Stimulated activated CD4-positive, alpha-beta T cell treated with anti-CD3 and anti-CD28 coated beads, Interleukin-12 subunit alpha, Interleukin-12 subunit beta, amount 100 ng/mL, for 48 hours (primary cell): ENCODE measurements at regions not wholly inside any gene's neighbourhood (a gene's known extent, or its start where the extent isn't known, plus 50 kb on each side); places are given as distances from the start of the nearest gene placed in this dataset.

ENCODE experiments used
- DNase-seq, 3 donors: peaks; one replicate each; pipeline ENCODE4 v3.0.0-alpha.2; 2020; ENCODE audit warnings: low read depth in 2 of 3, low spot score in 1 of 3

- no peak for DNase-seq
Measured at GRCh38 chr2:238632181-238633060, 205.7 kb downstream of the ASB1 start.

- no peak for DNase-seq
Measured at GRCh38 chr2:238633426-238634328, 206.9 kb downstream of the ASB1 start.

DNA sequence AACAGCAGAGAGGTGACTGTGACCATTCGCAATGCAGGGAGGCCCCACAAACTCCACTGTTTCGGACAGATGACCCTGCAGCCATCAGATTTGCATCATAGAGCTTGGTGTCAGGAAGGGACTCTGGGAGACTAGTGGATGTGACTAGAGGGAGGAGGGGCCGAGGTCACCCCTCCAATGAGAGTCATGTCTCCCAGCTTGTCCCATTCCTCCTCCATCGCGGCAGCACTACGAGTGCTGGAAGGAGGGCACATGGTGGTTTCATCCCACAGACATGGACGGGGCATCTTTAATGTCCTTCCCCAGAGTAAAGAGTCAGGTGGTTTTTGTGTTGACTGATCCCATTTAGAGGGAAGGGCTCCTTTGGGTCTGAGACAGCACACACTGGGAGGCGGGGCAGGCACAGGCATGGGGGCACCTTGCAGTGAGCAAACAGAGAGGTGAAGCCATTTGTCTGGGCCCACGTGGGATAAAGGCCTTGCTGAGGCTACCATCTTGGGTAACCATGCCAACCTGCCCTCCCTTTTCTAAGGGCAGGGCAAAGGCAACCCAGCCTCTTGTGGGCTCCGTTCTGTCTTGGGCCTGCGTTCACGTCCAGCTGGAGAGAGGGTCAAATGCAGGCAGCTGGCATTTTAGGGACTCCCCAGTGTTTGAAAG is 208.1 kb downstream of the ASB1 start:
- no peak for DNase-seq

DNA sequence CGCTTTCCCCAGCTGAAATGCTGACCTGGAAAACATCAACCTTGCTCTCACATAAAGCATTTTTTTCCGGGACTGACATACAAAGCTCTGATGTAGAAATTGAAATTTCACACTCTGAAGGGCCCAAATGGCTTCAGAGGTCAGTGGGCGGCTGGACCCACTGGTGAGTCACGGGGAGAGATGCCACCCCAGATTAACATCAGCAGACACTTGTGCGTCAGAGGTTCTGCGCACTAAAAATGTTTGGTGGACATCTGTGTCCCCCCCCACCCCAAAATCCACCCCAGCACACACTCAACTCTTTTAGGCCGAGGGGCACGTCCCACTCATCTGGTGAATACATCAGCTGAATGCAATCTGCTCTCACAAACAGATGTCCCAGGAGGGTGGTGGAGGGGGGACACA is 208.9 kb downstream of the ASB1 start:
- DNase-seq, result no peak

DNA sequence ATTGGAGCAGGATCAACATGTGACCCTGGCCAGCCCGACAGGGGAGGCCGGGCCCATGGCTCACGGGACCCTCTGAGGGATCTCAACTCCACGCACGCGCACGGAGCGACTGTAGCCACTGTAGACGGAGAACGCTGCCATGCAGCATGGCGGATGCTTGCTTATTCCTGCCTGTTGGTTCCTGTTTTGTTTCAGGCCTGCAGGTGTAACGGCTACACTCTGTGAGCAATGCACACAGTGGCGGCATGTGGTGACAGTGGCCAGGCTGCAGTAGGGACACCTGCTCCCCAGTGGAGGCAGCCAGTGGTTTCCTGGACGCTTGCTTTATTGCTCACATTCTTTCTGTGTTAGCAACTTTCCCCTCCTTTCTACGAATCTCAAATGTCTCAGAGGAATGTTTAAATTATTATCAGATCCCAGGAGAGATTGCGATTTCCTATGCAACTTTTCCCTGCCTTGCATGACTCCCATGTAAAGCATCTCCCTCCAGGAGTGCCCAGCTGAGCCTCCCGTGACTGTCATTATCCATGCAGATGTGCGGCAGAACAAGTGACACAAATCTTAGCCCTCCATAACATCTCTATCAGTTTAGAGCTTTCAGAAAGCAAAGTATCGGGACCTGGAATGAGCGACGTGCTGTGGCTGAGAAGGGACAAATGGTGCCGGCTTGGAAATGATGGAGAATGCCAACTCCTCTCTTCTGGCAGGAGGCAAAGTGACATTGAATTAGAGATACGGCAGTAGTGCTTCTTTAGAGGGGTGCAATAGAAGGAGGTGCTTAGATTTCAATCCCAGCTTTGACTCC is 209.7 kb downstream of the ASB1 start:
- DNase-seq, result no peak

DNA sequence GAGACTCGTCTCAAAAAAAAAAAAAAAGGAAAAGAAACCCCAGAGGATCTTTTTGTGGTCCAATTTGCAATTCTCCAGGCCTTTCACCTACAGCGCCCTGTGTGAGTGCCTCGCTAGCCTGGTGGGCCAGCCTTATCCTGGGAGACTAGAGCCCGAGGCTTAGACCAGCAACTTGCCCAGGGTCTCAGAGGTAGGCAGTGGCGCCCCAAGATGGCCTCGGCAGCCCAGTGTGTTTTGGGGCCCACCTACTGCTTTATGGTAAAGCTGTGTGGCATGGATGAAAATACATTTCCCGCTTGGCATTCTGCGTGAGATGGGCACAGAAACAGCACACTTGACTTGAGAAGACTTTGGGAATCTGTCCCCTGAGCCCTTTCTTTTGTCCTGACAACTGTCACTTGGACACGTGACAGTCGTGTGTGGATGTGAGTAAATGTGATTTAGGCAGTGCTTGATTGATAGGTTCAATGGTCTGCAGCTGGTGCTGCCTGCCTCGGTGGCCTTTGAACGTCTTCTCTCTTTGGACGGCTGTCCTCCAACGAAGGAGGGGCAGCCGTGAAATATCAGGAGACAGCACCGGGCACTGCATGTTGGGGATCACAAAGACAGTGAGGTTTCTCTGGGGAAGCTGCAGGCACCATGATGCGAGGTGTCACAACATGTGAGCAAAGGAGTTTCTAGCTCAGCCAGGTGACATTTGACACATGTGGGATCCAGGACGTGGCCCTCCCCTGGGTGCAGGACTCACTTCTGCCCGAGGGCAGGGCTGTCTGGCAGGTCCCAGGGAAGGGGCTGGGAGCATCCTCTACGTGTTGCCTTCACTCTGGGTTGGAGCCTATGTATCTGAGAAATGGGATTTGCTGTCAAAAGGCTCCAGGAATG is 209.5 kb upstream of the TWIST2 start:
- DNase-seq, result no peak

DNA sequence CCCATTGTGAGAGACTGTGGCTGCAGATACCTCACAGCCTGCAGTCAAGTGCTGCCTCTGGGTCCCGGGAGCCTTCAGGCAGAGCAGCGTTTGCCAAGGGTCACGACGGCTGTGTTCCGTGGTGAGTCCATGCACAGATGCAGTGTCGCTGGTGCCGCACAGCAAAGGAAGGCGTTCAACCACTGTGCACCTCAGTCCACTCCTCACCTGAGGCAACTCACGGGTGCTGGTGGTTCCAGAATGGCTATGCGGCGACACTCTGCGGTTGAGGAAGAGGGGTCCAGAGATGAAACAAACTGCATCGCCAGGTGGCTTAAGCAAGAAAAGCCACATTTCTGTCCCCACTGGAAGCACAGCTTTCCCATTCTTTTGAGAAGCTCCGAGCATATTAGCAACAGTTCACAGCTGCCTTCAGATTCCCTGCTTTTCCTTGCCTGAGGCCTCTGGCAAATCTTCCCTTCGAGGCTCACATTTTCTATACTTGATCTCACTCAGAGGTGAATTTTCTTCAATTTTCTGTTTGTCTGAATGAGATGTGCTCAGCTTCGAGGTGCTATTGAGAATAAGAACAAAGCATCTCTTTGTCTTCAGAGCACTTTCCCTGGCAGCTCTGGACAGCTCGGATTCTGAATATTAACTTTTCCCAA is 208.8 kb upstream of the TWIST2 start:
- DNase-seq, result no peak

- no peak for DNase-seq
Measured at GRCh38 chr2:238640486-238640885, 207.4 kb upstream of the TWIST2 start.

DNA sequence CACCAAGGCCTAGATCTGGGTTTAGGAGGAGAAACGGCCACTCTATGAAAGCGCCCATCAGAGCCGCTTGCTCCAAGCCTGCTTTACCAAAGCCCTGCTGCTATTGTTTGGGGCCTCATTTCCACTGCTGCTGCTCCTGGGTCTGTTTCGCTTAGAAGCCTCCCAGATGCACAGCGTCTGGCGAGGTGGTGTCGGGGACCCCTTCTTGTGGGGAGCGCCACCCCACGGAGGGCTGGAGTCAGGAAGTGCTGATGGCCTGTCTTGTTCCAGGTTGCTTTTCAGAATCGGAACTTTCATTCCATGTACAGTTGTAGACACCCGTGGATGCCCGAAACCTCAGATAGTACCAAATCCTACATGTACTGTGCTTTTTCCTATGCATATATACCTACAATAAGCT is 204.9 kb upstream of the TWIST2 start:
- no peak for DNase-seq

GRCh38 chr2:238643400-238643907 is 204.4 kb upstream of the TWIST2 start:
- no peak for DNase-seq

GRCh38 chr2:238644095-238645081 is 203.5 kb upstream of the TWIST2 start:
- DNase-seq, result peak in 1 of 3 donors; percentile 3

DNA sequence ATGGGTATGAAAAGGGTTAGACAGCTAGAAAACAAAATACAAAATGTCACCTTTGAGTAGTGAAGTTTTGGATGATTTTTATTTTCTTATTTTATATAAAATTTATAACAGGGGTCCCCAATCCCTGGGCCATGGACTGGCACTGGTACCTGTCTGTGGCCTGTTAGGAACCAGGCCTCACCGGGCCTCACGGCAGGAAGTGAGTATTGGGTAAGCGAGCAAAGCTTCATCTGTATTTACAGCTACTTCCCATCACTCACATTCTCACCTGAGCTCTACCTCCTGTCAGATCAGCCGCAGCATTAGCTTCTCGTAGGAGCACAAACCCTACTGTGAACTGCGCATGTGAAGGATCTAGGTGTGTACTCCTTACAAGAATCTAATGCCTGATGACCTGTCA is 202.8 kb upstream of the TWIST2 start:
- no peak for DNase-seq

GRCh38 chr2:238645716-238646115 is 202.2 kb upstream of the TWIST2 start:
- DNase-seq, result no peak

- DNase-seq, result no peak
Measured at GRCh38 chr2:238646281-238646680, 201.6 kb upstream of the TWIST2 start.

GRCh38 chr2:238646803-238647202 is 201.1 kb upstream of the TWIST2 start:
- DNase-seq, result no peak

GRCh38 chr2:238649123-238649522 is 198.8 kb upstream of the TWIST2 start:
- DNase-seq, result no peak

GRCh38 chr2:238649936-238650518 is 197.9 kb upstream of the TWIST2 start:
- no peak for DNase-seq
